HG03097 (cell line): ENCODE measurements at regions not wholly inside any gene's neighbourhood (a gene's known extent, or its start where the extent isn't known, plus 50 kb on each side); places are given as distances from the start of the nearest gene placed in this dataset.
"Not testable (repeated sequence)": the region's sequence is repeated elsewhere in the genome, so short reads cannot be mapped to it uniquely, and the experiment has no call there.

Source experiments
- ATAC-seq: cut with Tn5 transposase; IDR thresholded peaks from one replicate; pipeline ENCODE4 v1.9.1; 2021; ENCODE audit not compliant: unreplicated experiment, low FRiP score

DNA sequence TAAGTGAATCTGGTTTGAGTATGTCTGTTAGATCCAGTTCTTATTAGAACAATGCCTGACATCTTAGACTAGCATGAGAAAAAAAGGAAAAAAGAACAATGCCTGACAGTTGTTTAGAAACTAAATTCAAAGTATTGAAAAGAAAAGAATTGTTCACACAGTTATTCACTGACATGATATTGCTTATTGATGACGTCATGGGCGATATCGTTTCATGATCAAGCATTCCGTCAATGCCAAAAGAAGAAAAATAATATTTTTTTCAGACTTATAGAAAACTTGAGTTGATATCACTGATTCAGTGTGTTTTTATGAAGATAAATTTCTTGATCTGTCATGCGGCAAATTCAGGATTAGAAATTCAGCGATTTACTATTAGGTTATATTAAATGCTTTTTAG is 196.5 kb upstream of the AGR3 start:
- ATAC-seq, result no peak

- ATAC-seq, result no peak
These were observed 201.8 kb upstream of the AGR3 start for GRCh38 chr7:17083392-17084165.

- ATAC-seq, result no peak
These were observed 202.3 kb upstream of the AGR3 start for GRCh38 chr7:17084166-17084475.

GRCh38 chr7:17085186-17085585 is 203.4 kb upstream of the AGR3 start:
- no peak for ATAC-seq

DNA sequence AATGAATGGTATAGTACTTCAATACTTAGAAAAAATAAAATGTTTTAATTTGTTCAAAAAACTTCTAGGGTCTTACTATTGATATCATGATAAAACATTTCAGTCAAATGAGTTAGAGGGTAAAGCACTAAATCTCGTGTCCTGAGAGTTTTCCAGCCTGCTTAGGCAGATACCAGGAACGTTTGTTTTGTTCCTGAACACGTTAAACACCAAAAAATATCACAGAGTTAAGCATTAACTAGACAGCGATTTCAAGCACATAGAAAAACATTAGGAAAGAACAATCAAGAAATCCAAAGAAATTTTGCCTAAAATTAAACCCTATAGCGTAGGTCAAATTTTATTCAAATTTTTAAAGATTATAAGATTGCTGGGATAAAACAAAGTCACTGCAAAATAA is 204.6 kb upstream of the AGR3 start:
- ATAC-seq, result no peak

- ATAC-seq, result no peak
These were observed 207.7 kb upstream of the AHR start for GRCh38 chr7:17090751-17091150.

GRCh38 chr7:17093461-17093860 is 205.0 kb upstream of the AHR start:
- ATAC-seq, result no peak

DNA sequence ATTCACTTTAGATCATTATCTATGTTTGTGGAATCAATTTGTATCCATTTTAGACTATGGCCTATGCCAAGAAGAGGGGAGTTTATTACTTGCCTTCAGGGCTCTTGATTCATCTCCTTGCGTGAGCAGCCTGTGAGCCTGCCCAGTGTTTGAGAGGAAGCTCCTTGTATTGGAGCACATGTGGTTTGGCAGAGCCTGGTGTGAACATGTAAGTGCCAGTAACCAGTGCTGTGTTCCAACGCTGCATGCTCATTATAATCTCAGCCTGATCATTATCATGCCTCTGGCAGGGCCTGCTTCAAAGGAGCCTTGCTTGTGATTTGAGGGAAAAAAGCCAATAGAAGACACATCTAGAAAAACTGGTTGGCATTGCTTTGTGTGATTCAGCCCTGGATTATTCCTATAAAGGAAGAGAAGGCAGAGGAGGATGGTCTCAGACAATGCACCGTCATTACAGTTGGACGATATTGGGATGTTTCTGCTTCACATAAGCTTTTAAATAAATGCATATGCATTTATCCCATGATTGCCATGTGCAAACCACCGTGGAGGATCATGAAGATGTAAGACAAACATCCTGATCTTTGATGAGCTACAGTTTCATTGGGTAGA is 203.4 kb upstream of the AHR start:
- no peak for ATAC-seq

DNA sequence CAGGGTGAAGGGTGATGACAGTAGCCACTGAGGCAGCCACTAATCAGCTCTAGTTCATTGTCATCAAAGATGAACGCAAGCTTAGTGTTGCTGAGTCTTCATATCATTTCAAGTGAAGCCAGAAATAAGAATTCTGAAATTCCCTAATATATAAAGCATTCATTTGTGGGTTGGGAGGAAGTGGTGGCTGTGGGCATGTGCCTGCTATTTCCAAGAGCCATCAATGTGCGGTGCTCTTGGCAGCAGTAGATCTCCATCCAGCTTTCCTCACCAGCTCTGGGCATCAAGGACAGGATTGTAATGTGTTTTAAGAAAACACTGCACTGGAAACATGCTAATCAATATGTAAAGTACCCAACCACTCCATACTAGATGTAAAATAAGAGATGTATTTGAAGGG is 202.5 kb upstream of the AHR start:
- ATAC-seq, result no peak

DNA sequence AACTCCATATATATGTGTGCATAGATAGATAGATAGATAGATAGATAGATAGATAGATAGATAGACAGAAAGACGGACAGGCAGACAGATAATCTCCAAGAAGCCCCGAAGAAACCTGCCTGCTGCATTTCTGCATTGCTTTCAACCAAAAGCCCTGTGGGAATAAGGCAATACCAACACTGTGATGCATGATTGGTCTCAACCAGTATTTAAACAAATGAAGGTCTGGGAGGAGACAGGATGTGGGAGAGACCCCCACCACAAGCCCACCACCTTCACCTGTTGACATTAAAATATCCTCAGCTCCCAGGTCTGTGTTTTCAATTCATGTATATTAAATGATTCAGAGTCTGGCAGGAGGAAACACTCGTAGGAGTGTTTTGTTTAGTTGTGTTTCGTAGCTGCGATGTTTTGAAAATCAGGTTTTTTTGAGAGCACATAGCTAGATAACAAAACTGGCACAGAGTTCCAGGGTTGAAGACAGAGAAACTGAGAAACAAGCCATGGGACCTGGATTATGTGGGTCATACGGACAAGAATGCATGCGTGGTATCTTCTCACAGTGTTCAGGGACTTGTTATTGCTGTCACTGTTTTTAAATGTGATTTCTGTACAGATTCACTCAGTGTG is 200.7 kb upstream of the AHR start:
- no peak for ATAC-seq

- ATAC-seq, result no peak
These were observed 199.9 kb upstream of the AHR start for GRCh38 chr7:17098515-17098914.

DNA sequence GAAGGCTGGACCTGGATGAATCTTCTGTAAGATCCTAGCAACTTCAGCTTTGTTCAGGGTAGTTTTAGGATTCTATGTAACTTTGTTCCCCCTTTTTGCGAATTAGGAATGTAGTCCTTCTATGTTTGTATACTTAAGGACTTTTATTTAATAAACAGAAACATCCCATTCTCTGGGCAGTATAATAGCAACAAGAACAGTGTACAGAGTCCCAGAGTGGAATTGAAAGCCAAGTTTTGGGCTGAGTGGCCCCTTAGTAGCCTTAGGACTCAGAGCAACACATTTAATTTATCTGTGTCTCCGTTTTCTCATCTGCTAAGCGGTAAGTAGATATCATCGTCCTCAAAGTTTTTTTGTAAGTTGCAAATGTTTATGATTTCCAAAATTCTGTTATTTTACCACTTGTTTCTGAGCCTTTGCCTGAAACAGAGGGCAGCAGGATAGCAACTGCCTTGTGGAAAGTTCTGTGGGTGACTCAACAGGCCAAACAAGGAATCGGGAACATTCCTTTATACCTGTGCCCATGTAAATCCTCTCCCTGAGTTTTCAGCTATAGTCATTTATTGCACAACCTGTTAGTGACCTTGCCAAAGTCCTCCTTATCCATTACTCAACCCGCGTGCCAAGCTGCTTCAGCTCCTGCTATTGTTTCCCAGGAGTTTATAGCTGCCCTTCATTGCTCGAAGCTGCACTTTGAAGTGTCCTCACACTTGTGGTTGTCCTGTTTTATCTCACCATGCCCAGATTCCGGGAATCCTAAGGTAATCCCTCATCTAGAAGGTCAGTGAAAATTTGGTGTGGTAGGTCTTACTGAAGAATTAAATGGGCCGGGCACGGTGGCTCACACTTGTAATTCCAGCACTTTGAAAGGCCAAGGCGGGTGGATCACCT is 199.1 kb upstream of the AHR start:
- ATAC-seq, result no peak

DNA sequence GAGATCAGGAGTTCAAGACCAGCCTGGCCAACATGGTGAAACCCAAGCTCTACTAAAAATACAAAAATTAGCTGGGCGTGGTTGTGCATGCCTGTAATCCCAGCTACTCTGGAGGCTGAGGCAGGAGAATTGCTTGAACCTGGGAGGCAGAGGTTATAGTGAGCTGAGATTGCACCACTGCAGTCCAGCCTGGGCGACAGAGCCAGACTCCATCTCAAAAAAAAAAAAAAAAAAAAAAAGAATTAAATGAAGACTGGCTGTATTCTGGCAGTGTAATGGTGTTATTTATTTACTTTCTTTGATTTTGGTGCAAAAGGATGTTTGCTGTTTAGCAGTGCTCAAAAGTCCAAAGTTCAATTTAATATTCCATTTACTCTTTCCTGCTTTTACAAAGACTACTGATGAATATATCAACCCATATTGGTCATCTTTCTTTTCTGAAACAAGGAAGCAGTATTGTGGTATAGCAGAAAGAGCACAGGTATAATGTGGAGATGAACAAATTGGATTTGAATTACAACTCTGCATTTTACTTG is 198.4 kb upstream of the AHR start:
- ATAC-seq, result not testable (repeated sequence)

- no peak for ATAC-seq
These were observed 197.2 kb upstream of the AHR start for GRCh38 chr7:17101207-17101696.

GRCh38 chr7:17103170-17103569 is 195.3 kb upstream of the AHR start:
- ATAC-seq, result no peak

- ATAC-seq, result no peak
These were observed 194.5 kb upstream of the AHR start for GRCh38 chr7:17103984-17104383.

- no peak for ATAC-seq
These were observed 194.0 kb upstream of the AHR start for GRCh38 chr7:17104419-17104818.

DNA sequence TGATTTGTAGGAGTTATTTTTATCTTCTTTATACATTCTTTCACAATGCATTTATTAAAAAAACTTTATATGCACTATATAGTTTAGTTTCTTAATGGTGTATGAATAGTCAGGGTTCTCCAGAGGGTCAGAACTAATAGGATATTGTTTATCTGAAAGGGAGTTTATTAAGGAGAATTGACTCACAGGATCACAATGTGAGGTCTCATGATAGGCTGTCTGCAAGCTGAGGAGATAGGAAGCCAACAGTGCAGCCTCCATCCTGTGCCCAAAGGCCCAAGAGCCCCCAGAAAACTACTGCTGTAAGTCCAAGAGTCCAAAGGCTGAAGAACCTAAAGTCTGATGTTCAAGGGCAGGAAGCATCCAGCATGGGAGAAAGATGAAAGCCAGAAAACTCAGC is 192.8 kb upstream of the AHR start:
- no peak for ATAC-seq

- ATAC-seq, result no peak
These were observed 190.3 kb upstream of the AHR start for GRCh38 chr7:17108049-17108584.

GRCh38 chr7:17109020-17109419 is 189.4 kb upstream of the AHR start:
- ATAC-seq, result no peak
